HL-60 (cell line): ENCODE measurements at regions not wholly inside any gene's neighbourhood (a gene's known extent, or its start where the extent isn't known, plus 50 kb on each side); places are given as distances from the start of the nearest gene placed in this dataset.

Source experiments
- DNase-seq, 2 experiments: peaks; one replicate each; pipeline ENCODE4 v3.0.0-alpha.2; 2010 to 2020; ENCODE audit warnings: low read depth in 1 of 2, low spot score in 1 of 2
- H3K27ac ChIP-seq: fragments of 250-450 bp; sonication (Bioruptor Pico); replicated peaks from 2 replicates; pipeline ENCODE4 v1.5.1; 2020; ENCODE audit warnings: mild to moderate bottlenecking, moderate library complexity
- H3K27me3 ChIP-seq: fragments of 250-450 bp; sonication (Bioruptor Pico); 2 replicates; pipeline ENCODE4 v1.5.1; 2021; ENCODE audit warnings: mild to moderate bottlenecking, moderate library complexity; ENCODE audit not compliant: insufficient read depth, poor library complexity, severe bottlenecking
- H3K4me3 ChIP-seq: replicated peaks from 2 replicates; pipeline ENCODE4 v1.5.1; 2011; ENCODE audit warnings: mild to moderate bottlenecking, control low read depth, low read length; ENCODE audit not compliant: insufficient read depth
- GABPA ChIP-seq: IDR thresholded peaks from 2 replicates; pipeline ENCODE4 v1.6.1; 2012; ENCODE audit warnings: low read depth
- POLR2AphosphoS5 ChIP-seq: IDR thresholded peaks from 2 replicates; pipeline ENCODE4 v1.6.1; 2012; ENCODE audit warnings: low read depth
- SPI1 ChIP-seq: IDR thresholded peaks from 2 replicates; pipeline ENCODE4 v1.6.1; 2012; ENCODE audit warnings: low read depth, mild to moderate bottlenecking, borderline replicate concordance
- TF ChIP-seq, protein P1 (sequence below): IDR thresholded peaks from one replicate; pipeline ENCODE4 v1.5.1; 2011; ENCODE audit warnings: low read length, control low read depth, inconsistent platforms; ENCODE audit not compliant: insufficient read depth
- TF ChIP-seq, protein P2 (sequence below): IDR thresholded peaks from 2 replicates; pipeline ENCODE4 v1.6.1; 2012; ENCODE audit warnings: low read depth; ENCODE audit not compliant: insufficient replicate concordance

DNA sequence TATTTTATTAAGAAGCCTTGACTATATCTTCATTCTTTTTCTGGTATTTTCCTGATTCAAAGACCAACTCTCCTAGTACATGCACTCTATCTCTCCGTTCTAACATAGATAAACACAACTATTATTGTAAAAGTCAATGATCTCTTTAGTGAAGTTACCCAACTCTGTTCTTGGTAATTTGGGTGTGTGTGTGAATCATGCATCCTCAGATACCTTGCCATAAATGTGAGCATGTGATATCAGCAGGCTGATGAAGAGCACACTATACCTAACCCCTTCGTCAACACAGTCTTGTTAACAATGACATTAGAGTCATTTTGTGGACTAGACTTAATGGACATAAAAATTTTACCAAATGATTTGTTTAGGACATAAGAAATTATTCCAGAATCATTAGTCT, 1122.1 kb downstream of the XPNPEP1 start:
- TF ChIP-seq SPI1 (no peak), GABPA (no peak), POLR2AphosphoS5 (no peak)
- TF ChIP-seq, protein P1, sequence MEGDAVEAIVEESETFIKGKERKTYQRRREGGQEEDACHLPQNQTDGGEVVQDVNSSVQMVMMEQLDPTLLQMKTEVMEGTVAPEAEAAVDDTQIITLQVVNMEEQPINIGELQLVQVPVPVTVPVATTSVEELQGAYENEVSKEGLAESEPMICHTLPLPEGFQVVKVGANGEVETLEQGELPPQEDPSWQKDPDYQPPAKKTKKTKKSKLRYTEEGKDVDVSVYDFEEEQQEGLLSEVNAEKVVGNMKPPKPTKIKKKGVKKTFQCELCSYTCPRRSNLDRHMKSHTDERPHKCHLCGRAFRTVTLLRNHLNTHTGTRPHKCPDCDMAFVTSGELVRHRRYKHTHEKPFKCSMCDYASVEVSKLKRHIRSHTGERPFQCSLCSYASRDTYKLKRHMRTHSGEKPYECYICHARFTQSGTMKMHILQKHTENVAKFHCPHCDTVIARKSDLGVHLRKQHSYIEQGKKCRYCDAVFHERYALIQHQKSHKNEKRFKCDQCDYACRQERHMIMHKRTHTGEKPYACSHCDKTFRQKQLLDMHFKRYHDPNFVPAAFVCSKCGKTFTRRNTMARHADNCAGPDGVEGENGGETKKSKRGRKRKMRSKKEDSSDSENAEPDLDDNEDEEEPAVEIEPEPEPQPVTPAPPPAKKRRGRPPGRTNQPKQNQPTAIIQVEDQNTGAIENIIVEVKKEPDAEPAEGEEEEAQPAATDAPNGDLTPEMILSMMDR: no peak
- TF ChIP-seq, protein P2, sequence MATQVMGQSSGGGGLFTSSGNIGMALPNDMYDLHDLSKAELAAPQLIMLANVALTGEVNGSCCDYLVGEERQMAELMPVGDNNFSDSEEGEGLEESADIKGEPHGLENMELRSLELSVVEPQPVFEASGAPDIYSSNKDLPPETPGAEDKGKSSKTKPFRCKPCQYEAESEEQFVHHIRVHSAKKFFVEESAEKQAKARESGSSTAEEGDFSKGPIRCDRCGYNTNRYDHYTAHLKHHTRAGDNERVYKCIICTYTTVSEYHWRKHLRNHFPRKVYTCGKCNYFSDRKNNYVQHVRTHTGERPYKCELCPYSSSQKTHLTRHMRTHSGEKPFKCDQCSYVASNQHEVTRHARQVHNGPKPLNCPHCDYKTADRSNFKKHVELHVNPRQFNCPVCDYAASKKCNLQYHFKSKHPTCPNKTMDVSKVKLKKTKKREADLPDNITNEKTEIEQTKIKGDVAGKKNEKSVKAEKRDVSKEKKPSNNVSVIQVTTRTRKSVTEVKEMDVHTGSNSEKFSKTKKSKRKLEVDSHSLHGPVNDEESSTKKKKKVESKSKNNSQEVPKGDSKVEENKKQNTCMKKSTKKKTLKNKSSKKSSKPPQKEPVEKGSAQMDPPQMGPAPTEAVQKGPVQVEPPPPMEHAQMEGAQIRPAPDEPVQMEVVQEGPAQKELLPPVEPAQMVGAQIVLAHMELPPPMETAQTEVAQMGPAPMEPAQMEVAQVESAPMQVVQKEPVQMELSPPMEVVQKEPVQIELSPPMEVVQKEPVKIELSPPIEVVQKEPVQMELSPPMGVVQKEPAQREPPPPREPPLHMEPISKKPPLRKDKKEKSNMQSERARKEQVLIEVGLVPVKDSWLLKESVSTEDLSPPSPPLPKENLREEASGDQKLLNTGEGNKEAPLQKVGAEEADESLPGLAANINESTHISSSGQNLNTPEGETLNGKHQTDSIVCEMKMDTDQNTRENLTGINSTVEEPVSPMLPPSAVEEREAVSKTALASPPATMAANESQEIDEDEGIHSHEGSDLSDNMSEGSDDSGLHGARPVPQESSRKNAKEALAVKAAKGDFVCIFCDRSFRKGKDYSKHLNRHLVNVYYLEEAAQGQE: no peak
- no peak overlapping the region for H3K4me3 ChIP-seq
- no peak overlapping the region for H3K27ac ChIP-seq
- DNase-seq: no peak
- no peaks in the 10 kb centered on the region for H3K27me3 ChIP-seq

DNA sequence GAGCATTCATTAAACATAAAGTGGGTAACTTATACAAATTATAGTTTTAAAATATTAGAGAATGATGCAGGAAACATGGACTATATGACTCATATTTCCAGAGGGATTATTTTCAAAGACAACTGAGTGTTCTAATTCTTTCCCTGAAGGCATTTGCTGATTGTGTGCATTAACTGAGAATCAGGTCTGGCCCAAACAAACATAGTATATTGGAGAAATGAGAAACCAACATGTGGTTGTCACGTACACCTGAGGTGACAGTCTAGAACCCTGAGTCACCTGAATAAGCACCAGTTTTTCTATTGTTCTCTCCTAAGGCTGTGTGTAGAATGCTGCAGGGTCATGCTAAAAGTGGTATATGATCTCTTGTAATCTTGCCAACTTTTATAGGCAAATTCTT, 1125.7 kb downstream of the XPNPEP1 start:
- TF ChIP-seq SPI1: no peak
- TF ChIP-seq, protein P1: no peak
- no peak for TF ChIP-seq GABPA
- no peak for TF ChIP-seq POLR2AphosphoS5
- TF ChIP-seq, protein P2: no peak
- Histone ChIP-seq H3K27ac (no peak overlapping the region), H3K27me3 (no peaks in the 10 kb centered on the region), H3K4me3 (no peak overlapping the region)
- DNase-seq: no peak

DNA sequence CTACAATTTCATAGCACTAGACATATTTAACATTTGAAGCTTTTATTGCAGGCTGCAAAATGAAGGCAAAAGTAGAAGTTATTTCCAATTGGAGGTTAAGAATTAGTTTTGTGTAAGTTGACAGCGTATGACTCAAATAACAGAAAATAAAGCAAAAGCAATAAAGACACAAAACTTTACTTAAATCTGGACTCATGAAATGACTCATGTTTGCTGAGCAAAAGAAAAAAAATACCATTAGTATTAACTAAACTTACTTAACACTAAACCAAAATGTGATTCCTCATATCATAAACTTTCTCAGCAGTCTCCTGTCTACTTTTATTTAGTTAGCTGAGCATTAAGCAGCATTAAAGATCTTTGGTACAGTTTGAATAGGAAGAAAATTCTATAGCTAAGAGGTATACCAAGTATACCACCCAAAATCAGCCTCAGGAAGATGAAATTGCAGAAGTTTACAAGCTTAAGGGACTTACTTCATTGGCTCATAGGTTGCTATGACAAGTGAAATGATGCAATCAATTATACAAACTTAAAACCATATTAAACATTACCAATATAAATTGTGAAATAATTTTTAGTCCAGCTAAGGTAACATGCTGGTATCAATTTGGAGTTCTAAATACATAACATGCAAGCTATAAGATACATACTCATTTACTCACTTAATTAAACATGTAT, 1131.4 kb downstream of the XPNPEP1 start:
- no peak for DNase-seq
- Histone ChIP-seq H3K27me3 (no peaks in the 10 kb centered on the region), H3K4me3 (no peak overlapping the region), H3K27ac (no peak overlapping the region)
- TF ChIP-seq POLR2AphosphoS5: no peak
- TF ChIP-seq, protein P2: no peak
- TF ChIP-seq, protein P1: no peak
- TF ChIP-seq GABPA: no peak
- TF ChIP-seq SPI1: no peak
